ENCODE measurements at regions not wholly inside any gene's neighbourhood (a gene's known extent, or its start where the extent isn't known, plus 50 kb on each side); places are given as distances from the start of the nearest gene placed in this dataset.

GRCh38 chr11:104254347-104254746, 90.4 kb upstream of the PDGFD start:
- TF ChIP-seq GATA3 (IDR thresholded peaks at IDR 0.05; ENCODE audit: low read depth, low read length) (no peak), GATA2 (IDR thresholded peaks at IDR 0.05; ENCODE audit: low read depth, low read length) (no peak)

- no peak for TF ChIP-seq GATA3 (IDR thresholded peaks at IDR 0.05; ENCODE audit: low read depth, low read length)
- no peak for TF ChIP-seq GATA2 (IDR thresholded peaks at IDR 0.05; ENCODE audit: low read depth, low read length)
Observed at GRCh38 chr11:104246590-104246989, 82.6 kb upstream of the PDGFD start.

GRCh38 chr11:104238916-104239315, 75.0 kb upstream of the PDGFD start:
- no peak for TF ChIP-seq GATA2 (IDR thresholded peaks at IDR 0.05; ENCODE audit: low read depth, low read length)
- TF ChIP-seq GATA3 (IDR thresholded peaks at IDR 0.05; ENCODE audit: low read depth, low read length): no peak

- no peak for TF ChIP-seq GATA3 (IDR thresholded peaks at IDR 0.05; ENCODE audit: low read depth, low read length)
- no peak for TF ChIP-seq GATA2 (IDR thresholded peaks at IDR 0.05; ENCODE audit: low read depth, low read length)
Observed at GRCh38 chr11:104225047-104225446, 61.1 kb upstream of the PDGFD start.

- no peak for TF ChIP-seq GATA3 (IDR thresholded peaks at IDR 0.05; ENCODE audit: low read depth, low read length)
- no peak for TF ChIP-seq GATA2 (IDR thresholded peaks at IDR 0.05; ENCODE audit: low read depth, low read length)
Observed at GRCh38 chr11:104222464-104222863, 58.5 kb upstream of the PDGFD start.

GRCh38 chr11:104221455-104221854, 57.5 kb upstream of the PDGFD start:
- TF ChIP-seq GATA2 (IDR thresholded peaks at IDR 0.05; ENCODE audit: low read depth, low read length) (no peak), GATA3 (IDR thresholded peaks at IDR 0.05; ENCODE audit: low read depth, low read length) (no peak)

- TF ChIP-seq GATA3 (IDR thresholded peaks at IDR 0.05; ENCODE audit: low read depth, low read length) (no peak), GATA2 (IDR thresholded peaks at IDR 0.05; ENCODE audit: low read depth, low read length) (no peak)
Observed at GRCh38 chr11:104219096-104219495, 55.1 kb upstream of the PDGFD start.

- no peak for TF ChIP-seq GATA3 (IDR thresholded peaks at IDR 0.05; ENCODE audit: low read depth, low read length)
- TF ChIP-seq GATA2 (IDR thresholded peaks at IDR 0.05; ENCODE audit: low read depth, low read length): no peak
Observed at GRCh38 chr11:104214517-104214916, 50.6 kb upstream of the PDGFD start.
